ENCODE measurements at regions not wholly inside any gene's neighbourhood (a gene's known extent, or its start where the extent isn't known, plus 50 kb on each side); places are given as distances from the start of the nearest gene placed in this dataset.

DNA sequence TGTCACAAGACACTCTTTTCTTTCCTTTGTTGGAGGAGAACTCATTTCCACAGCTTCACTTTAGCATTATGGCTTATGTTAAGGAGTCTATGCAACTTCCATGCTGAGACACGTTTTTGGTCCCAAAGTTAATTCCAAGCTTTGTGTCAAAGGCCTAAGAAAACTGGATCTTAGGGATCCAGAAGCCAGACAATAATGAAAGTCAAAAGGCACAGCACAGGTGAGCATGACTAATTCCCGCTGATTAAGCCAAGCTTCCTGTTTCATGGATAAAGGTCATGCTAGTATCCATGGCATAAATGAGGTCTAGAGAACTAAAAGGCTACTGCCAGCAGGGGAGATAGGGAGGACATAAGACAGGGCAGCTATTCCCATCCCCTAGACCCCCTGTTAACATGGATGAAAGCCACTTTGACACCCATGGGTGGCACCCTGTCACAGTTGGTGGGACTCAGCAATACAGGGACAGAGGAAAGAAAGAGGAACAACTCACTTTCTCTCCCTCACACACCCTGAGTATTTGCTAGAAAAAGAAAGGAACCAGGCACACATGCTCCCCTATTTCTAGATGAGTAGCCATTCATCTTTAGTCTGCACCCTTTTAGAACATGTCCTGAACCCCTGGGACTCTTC, 438.1 kb upstream of the CDH9 start:
- no peaks in the 10 kb centered on the region for H3K9me2 ChIP-seq (replicated peaks; ENCODE audit: control insufficient read depth, low read length)
- no peaks in the 10 kb centered on the region for H3F3A ChIP-seq (ENCODE audit: control insufficient read depth, insufficient read depth)
- no peaks in the 10 kb centered on the region for H3K4me1 ChIP-seq (ENCODE audit: control insufficient read depth, low read length)
- no peaks in the 10 kb centered on the region for H3K36me3 ChIP-seq (ENCODE audit: control insufficient read depth, low read length)
- no peak overlapping the region for H3K4me3 ChIP-seq (ENCODE audit: low read length)
- no peak overlapping the region for H3K27ac ChIP-seq (ENCODE audit: low read depth, low read length)
- H3K79me2 ChIP-seq (ENCODE audit: control insufficient read depth, low read length), result no peaks in the 10 kb centered on the region
- H4K20me1 ChIP-seq (ENCODE audit: control insufficient read depth, insufficient read depth, low read depth, low read length), result no peaks in the 10 kb centered on the region
- no peak overlapping the region for H3K4me2 ChIP-seq (ENCODE audit: low read length)
- no peak for TF ChIP-seq EZH2phosphoT487 (IDR thresholded peaks at IDR 0.05; ENCODE audit: borderline replicate concordance, low read length)
- no peak for TF ChIP-seq CTCF (IDR thresholded peaks at IDR 0.05; ENCODE audit: low read depth, low read length, poor library complexity, severe bottlenecking)
- H3K9me3 ChIP-seq (ENCODE audit: control insufficient read depth, insufficient read depth, low read length), result peaks cover 7% of the 10 kb centered on the region; the same call in 1 of the 2 replicates
- no peaks in the 10 kb centered on the region for H3K27me3 ChIP-seq (ENCODE audit: control insufficient read depth, low read length)

DNA sequence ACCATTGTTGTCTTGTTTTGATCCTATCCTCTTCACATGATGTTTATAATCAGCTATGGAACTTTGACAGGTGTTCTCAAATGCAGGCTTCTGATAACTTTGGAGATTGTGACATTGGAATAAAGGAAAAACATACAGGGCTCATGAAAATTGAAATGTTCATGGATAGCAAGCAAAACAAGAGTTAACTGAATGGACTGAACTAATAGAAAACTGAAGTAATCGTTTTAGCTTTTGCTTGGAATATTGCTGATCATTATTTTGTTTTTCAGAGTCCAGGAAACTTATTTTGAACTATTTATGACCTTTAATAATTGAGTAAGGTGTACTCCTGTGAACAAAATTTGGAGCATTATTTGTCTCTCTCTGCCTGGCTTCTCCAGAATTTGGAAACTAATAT, 436.7 kb upstream of the CDH9 start:
- no peak overlapping the region for H3K27ac ChIP-seq (ENCODE audit: low read depth, low read length)
- no peaks in the 10 kb centered on the region for H3K36me3 ChIP-seq (ENCODE audit: control insufficient read depth, low read length)
- H3K4me3 ChIP-seq (ENCODE audit: low read length), result no peak overlapping the region
- no peak for TF ChIP-seq EZH2phosphoT487 (IDR thresholded peaks at IDR 0.05; ENCODE audit: borderline replicate concordance, low read length)
- no peak for TF ChIP-seq CTCF (IDR thresholded peaks at IDR 0.05; ENCODE audit: low read depth, low read length, poor library complexity, severe bottlenecking)
- H3K27me3 ChIP-seq (ENCODE audit: control insufficient read depth, low read length), result no peaks in the 10 kb centered on the region
- H3K9me2 ChIP-seq (replicated peaks; ENCODE audit: control insufficient read depth, low read length), result no peaks in the 10 kb centered on the region
- H3K9me3 ChIP-seq (ENCODE audit: control insufficient read depth, insufficient read depth, low read length), result peaks cover 7% of the 10 kb centered on the region; the same call in 1 of the 2 replicates
- H3K4me2 ChIP-seq (ENCODE audit: low read length), result no peak overlapping the region
- no peaks in the 10 kb centered on the region for H4K20me1 ChIP-seq (ENCODE audit: control insufficient read depth, insufficient read depth, low read depth, low read length)
- H3K79me2 ChIP-seq (ENCODE audit: control insufficient read depth, low read length), result no peaks in the 10 kb centered on the region
- no peaks in the 10 kb centered on the region for H3K4me1 ChIP-seq (ENCODE audit: control insufficient read depth, low read length)
- H3F3A ChIP-seq (ENCODE audit: control insufficient read depth, insufficient read depth), result no peaks in the 10 kb centered on the region

GRCh38 chr5:27474395-27474794, 436.0 kb upstream of the CDH9 start:
- TF ChIP-seq CTCF (IDR thresholded peaks at IDR 0.05; ENCODE audit: low read depth, low read length, poor library complexity, severe bottlenecking) (no peak), EZH2phosphoT487 (IDR thresholded peaks at IDR 0.05; ENCODE audit: borderline replicate concordance, low read length) (no peak)
- H3K27ac ChIP-seq (ENCODE audit: low read depth, low read length), result no peak overlapping the region
- peaks cover 7% of the 10 kb centered on the region; the same call in 1 of the 2 replicates for H3K9me3 ChIP-seq (ENCODE audit: control insufficient read depth, insufficient read depth, low read length)
- no peaks in the 10 kb centered on the region for H3K27me3 ChIP-seq (ENCODE audit: control insufficient read depth, low read length)
- H3K4me1 ChIP-seq (ENCODE audit: control insufficient read depth, low read length), result no peaks in the 10 kb centered on the region
- no peak overlapping the region for H3K4me2 ChIP-seq (ENCODE audit: low read length)
- no peaks in the 10 kb centered on the region for H3F3A ChIP-seq (ENCODE audit: control insufficient read depth, insufficient read depth)
- no peaks in the 10 kb centered on the region for H3K36me3 ChIP-seq (ENCODE audit: control insufficient read depth, low read length)
- H4K20me1 ChIP-seq (ENCODE audit: control insufficient read depth, insufficient read depth, low read depth, low read length), result no peaks in the 10 kb centered on the region
- H3K4me3 ChIP-seq (ENCODE audit: low read length), result no peak overlapping the region
- H3K9me2 ChIP-seq (replicated peaks; ENCODE audit: control insufficient read depth, low read length), result no peaks in the 10 kb centered on the region
- H3K79me2 ChIP-seq (ENCODE audit: control insufficient read depth, low read length), result no peaks in the 10 kb centered on the region
